NCI-H82 (cell line): ENCODE measurements at regions not wholly inside any gene's neighbourhood (a gene's known extent, or its start where the extent isn't known, plus 50 kb on each side); places are given as distances from the start of the nearest gene placed in this dataset.
"Not testable (repeated sequence)": the region's sequence is repeated elsewhere in the genome, so short reads cannot be mapped to it uniquely, and the experiment has no call there.

Experiments used
- DNase-seq: peaks from one replicate; lab custom pipeline; 2025; lab: John Stamatoyannopoulos, UW

- DNase-seq = no peak
These were observed 222.8 kb downstream of the FOXD2 start for GRCh38 chr1:47660622-47661021.

DNA sequence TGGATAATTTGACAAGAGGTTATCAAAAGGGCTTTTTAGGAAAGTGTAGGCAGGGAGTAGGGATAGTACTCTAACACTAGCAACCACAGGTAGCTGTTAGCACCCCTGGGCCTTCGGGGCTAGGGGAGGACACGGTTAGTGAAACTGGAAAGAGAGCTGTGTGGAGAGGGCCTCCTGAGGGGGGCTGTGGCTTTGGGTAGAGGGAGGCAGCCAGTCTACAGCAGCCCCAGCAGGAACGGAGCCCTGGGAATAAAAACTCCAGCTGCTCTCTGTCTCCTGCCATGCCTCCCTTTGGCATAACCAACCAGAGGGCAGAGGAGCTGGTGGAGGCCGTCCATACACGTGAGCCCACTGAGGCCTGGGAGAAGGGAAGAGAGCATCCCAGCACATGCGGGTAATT is 223.2 kb downstream of the FOXD2 start:
- peak; percentile 43 for DNase-seq

DNA sequence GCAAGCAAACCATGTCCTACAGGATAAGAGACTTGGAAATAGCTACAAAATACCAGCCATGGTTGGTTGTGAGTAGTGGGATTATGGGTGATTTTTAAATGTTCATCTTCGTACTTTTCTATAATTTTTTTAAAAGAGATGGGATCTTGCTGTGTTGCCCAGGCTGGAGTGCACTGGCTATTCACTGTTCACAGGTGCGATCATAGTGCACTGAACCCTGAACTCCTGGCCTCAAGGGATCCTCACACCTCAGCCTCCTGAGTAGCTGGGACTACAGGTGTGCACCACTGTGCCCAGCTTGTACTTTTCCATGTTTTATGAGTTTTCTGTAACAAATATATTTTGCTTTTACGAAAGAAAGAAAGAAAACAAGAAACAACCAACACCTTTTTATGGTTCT is 224.2 kb downstream of the FOXD2 start:
- DNase-seq = no peak

DNA sequence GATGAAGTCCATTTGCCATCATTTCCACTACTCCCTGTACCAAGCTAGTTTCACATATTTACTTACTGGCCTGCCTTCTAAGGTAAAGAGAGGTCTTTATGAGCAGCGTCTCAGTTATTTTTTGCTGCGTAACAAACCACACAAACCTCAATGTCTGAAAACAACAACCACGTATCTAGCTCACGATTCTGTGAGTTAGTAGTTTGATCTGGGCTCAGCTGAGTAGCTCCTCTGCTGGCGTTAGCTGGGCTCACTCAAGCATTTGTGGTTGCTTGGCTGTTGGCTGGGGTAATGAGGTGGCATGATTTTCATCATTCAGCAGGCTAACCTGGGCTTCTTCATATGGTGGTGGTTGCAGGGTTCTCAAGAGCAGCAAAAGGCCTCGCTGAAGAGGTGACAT is 225.4 kb downstream of the FOXD2 start:
- DNase-seq = no peak

DNA sequence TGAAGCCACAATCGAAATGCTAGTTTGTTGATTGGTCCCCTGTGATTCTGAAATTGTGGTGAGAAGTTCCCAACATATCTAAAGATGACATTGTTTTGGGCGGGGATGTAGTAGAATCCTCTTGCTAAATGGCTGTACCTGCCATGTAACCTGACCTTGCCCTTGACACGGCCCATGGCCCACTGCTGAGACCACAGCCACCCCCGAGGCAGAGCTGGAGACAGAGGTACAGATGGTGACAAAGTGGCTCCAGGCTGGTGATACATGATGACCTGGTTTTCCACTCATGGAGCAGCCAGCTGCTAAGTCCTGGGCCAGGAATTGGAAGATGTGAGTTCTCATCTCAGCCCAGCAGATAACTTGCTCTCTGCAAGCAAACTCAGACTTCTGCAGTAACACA is 226.5 kb downstream of the FOXD2 start:
- no peak for DNase-seq

DNA sequence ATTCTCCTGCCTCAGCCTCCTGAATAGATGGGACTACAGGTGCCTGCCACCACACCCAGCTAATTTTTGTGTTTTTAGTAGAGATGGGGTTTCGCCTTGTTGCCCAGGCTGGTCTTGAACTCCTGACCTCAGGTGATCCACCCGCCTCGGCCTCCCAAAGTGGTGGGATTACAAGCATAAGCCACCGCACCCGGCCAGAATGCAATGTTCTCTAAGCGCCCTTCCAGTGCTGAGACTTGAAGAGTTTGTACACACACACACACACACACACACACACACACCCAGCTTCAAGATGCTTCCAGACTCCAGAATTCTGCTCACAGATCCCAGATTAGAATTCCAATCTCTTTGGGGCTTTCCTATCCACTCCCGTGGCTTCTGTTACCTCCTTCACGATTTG is 227.1 kb downstream of the FOXD2 start:
- DNase-seq = not testable (repeated sequence)

DNA sequence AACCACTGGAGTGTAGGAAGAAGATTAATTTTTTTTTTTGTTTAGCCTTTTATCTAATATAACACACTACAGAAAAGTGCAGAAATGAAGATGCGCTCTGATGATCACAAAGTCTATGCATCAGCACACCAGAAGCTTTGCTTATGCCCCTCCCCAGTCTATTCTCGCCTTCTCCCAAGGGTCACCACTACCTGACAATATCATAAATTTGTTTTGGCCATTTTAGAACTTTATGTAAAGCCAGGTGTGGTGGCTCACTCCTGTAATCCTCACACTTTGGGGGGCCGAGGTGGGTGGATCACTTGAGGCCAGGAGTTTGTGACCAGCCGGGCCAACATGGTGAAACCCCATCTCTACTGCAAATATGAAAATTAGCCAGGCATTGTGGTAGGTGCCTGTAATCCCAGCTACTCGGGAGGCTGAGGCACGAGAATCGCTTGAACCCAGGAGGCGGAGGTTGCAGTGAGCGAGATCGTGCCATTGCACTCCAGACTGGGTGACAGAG is 231.3 kb downstream of the FOXD2 start:
- no peak for DNase-seq

DNA sequence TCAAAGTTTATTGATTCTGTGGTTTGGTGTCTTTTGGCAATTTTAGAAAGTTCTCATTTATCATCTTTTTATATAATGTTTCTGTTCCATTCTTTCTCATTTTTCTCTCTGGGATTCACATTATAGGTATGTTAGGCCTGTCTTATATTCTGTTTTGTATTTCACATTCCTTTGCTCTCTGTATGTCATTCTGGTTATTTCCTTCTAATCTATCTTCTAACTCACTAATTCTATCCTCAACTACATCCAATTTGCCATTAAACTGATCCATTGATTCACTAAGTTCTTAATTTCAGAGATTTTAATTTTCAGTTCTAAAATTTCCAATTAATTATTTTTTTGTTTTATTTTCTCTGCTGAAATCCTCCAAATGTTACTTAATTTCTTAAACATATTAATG is 234.8 kb downstream of the FOXD2 start:
- no peak for DNase-seq

- DNase-seq = no peak
These were observed 236.3 kb downstream of the FOXD2 start for GRCh38 chr1:47674189-47674588.

DNA sequence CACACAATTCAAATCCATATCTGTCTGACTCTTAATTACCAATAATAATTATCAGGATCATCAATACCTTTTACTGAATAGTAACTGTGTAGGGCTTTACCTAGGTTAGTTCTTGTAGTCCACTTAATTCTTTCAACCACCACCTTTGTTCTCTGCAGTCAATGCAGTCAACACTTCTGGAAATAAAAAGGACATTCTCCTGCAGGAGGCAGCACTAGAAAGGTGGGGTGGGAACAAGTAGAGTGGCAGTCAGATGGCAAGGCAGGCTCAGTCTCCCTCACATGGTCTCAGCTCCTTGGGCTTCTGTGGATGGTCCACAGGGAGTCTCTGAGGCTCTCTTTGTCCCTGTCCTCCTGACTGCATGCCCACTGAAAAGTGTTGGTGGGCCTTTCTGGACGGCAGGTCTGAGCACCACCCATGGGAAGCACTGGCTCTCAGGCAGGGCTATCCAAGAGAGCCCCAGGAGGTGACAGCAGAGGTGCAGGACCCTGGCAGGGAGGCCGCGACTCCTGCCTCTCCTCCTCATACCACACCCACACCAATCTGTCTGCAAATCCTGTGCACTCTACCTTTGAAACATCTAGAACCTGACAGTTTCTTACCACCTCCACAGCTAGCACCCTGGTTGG is 237.3 kb downstream of the FOXD2 start:
- DNase-seq = no peak

DNA sequence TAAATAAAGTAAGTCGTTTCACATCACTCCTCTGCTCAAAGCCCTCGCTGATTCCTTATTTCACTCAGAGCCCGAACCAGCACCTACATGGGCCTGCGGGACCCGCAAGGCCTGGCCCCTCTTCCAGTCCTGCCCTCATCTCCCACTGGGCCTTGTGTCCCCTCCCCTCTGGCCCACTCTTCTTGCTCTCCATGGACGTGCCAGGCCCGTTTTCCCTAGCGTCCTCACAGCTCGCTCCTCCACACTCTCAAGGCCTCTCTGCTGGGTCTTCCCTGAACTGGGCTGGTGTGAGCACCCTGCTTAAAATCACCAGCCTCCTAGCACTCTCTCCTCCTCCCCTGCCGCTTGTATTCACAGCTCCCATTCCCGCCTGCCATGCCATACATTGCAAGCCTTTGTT is 237.9 kb downstream of the FOXD2 start:
- DNase-seq = no peak

DNA sequence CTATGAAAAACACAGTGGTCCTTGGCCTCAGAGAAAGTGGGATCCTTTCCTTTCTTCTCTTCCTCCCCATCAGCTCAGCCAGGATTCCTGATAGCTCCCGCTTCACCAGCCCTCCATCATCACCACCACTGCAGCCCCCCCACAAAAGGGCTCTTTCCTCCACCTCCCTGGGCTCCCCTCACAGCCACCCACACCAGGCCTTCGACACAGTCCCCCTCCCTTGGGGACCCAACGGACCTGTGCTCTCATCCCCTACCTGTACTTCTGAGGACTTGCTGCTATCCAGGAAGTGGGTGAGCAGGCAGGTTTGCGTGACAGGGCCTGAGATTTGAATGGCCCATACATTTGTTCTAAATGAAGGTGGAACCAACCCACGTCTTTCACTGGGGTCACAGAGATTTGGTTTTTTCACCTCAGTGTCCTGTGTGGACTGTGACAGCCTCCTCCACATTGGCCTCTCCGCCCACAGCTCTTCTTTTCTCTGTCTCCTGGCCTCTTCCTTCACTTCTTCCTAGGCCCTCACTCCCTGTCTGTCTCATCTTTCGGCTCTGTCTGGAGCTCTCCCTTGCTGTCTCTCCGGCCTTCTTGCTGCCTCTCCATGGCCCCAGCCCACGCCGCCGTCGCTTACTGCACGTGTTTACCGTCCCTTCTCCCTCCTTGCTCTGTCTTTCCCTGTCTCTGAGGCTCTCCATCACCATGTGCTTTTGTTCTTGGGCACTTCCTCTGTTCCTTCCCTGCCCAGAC is 238.6 kb downstream of the FOXD2 start:
- DNase-seq = no peak

DNA sequence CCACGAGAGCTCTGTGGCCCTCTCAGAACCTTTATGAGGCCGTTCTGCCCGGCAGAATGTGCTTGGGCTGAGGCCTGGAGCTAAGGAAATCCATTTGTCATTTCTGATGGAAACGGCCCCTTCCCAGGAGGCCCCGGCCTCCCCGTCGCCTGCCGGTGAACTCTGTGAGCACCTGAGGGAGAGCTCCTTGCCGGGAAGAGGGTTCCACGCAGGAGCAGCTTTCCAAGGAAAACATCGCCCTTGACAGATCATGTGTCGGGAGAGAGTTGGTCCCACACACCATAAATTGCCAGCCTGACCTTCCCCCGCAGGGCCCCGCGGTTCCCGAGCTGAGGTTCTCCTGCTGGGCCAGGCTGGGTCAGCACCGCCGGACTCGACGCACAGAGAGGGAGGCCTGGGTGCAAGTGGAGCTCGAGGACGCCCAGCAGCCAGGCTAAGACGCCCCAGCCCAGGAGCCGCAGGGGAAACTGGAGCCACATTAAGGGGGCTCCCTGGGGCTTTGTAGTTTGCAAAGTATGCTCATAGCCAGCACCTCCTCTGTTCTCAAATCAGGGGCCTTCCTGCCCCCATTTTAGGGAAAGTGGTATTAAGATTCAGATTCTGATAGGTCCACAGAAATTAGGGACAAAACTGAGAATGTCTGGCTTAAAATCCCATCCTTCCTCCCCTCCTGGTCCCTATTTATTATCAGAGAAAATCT is 239.5 kb downstream of the FOXD2 start:
- no peak for DNase-seq

- DNase-seq = no peak
These were observed 240.7 kb downstream of the FOXD2 start for GRCh38 chr1:47678464-47678980.

- DNase-seq = peak; percentile 47
These were observed 241.5 kb downstream of the FOXD2 start for GRCh38 chr1:47679301-47679791.

- no peak for DNase-seq
These were observed 242.0 kb downstream of the FOXD2 start for GRCh38 chr1:47679826-47680225.

DNA sequence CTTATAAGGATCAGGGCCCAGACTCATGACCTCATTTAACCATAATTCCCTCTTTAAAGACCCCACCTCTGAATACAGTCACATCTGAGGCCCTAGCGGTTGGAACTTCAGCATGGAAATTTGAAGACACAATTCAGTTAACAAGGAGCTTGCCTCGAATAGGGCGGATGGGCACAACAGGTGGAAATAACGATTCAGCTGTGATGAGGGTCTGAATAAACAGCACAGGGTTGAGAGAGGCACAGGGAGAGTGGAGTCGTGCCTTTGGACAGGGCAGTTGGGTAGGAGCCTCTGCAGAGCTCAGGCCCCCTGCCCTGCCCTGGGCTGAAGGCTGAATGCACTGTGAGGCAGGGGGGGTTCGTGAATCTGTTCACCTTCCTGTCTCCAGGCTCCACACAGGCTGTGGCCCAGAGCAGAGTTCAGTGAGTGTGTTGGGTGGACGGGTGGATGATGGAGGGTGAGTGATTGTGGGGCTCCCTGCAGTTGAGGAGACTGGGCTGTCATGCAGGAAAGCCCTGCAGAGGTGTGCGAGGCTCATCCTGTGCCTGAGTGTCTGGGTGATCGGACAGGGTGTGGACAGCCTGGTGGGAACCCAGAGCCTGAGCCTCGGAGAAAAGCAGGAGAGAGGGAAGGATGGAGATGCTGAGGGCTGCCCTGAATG is 243.1 kb downstream of the FOXD2 start:
- DNase-seq = no peak

DNA sequence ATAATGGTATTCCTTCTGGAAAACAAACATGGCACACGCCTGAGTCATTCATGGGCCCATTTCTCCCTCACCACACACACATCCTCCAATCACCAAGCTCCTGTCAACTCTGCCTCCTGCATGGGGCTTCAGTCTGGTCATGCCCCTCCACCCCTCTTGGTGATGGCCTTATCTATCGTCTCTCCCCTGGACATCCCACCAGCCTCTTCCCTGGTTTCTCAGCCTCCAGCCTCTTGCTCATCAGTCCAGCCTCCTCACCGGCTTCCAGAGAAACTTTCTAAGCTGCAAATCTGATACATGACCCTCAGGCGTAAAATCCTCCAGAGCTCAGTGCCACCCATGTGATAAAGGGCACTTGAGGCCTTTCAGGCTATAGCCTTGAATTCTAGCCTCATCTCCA is 243.9 kb downstream of the FOXD2 start:
- DNase-seq = no peak

- no peak for DNase-seq
These were observed 244.4 kb downstream of the FOXD2 start for GRCh38 chr1:47682198-47682597.

GRCh38 chr1:47682786-47683350 is 245.0 kb downstream of the FOXD2 start:
- DNase-seq = no peak

GRCh38 chr1:47683401-47683800 is 245.6 kb downstream of the FOXD2 start:
- DNase-seq = no peak

DNA sequence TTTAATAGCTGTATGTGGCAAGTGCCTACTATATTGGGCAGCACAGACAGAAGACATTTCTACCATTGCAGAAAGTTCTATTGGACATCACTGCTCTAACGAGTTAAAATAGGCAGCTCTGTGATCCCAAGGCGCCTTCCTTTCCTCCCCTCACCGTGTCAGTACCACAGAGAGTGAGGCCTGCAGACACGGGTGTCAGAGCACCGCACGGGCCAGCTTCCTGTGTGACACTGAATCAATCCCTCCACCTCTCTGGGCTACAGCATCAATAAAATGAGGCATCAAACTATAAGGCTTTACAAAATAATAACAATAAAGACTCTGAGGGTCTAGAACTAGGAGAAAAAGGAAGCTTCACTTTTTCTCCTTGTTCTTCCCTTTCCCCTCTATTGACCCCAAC is 246.7 kb downstream of the FOXD2 start:
- DNase-seq = no peak
